ENCODE measurements at regions not wholly inside any gene's neighbourhood (a gene's known extent, or its start where the extent isn't known, plus 50 kb on each side); places are given as distances from the start of the nearest gene placed in this dataset.

DNA sequence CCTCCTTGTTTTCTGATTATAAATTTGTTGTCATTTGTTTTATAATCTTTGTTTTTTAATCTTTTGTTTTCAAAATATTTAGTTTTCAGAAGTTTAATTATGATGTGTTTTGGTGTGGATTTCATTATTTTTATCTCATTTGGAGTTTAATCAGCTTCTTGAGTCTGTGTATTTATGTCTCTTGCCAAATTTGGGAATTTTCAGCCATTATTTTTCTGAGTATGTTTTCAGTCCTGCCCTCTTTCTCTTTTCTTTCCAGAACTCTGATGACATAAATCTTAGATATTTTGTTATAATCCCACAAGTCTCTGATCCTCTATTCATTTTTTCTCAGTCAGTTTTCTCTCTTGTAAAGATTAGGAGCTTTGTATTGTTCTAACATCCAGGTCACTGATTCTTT, 89.8 kb downstream of the RHOU start:
- Mint-ChIP-seq H3K27me3 (no peaks in the 10 kb centered on the region), H3K9me3 (no peaks in the 10 kb centered on the region), H3K36me3 (no peaks in the 10 kb centered on the region), H3K4me1 (ENCODE audit: unreplicated experiment) (peaks cover 16% of the 10 kb centered on the region), H3K4me3 (no peak overlapping the region), H3K27ac (no peak overlapping the region)
- TF ChIP-seq, protein P1, sequence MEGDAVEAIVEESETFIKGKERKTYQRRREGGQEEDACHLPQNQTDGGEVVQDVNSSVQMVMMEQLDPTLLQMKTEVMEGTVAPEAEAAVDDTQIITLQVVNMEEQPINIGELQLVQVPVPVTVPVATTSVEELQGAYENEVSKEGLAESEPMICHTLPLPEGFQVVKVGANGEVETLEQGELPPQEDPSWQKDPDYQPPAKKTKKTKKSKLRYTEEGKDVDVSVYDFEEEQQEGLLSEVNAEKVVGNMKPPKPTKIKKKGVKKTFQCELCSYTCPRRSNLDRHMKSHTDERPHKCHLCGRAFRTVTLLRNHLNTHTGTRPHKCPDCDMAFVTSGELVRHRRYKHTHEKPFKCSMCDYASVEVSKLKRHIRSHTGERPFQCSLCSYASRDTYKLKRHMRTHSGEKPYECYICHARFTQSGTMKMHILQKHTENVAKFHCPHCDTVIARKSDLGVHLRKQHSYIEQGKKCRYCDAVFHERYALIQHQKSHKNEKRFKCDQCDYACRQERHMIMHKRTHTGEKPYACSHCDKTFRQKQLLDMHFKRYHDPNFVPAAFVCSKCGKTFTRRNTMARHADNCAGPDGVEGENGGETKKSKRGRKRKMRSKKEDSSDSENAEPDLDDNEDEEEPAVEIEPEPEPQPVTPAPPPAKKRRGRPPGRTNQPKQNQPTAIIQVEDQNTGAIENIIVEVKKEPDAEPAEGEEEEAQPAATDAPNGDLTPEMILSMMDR (conservative IDR thresholded peaks at IDR 0.05): no peak
- DNase-seq (ENCODE audit: extremely low spot score, unreplicated experiment): no peak

DNA sequence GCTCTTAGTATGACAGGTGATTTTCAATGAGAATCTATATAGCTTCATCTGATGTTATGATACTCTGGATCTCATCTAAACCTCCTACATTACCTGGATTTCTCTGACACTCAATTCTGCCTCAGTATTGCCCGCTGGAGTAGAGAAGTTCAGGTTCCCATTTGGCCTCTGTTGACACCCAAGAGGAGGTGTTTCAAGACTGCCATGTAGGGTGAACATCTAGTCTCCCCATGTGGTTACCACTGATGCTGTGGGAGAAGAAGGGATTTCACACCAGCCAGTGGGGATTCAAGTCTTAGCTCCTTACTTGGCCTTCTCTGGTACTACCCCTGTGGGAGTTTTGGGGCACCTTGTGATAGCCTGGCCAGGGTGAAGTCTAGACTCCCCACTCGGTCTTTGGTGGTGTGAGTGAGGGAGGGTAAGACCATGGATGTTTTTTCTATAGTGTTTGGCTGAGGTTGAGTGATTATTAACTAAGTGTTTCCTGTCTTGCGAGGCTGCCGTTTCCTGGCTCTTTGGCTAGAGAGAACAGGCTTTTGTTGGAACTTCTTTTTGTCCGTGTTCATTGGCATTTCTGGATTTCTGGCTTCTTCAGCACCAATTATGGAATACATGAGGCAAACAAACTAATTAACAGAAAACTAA, 90.7 kb downstream of the RHOU start:
- peaks cover 22% of the 10 kb centered on the region for H3K4me1 Mint-ChIP-seq (ENCODE audit: unreplicated experiment)
- no peaks in the 10 kb centered on the region for H3K27me3 Mint-ChIP-seq
- H3K9me3 Mint-ChIP-seq: no peaks in the 10 kb centered on the region
- no peak overlapping the region for H3K27ac Mint-ChIP-seq
- no peak overlapping the region for H3K4me3 Mint-ChIP-seq
- no peak for DNase-seq (ENCODE audit: extremely low spot score, unreplicated experiment)
- H3K36me3 Mint-ChIP-seq: no peaks in the 10 kb centered on the region
- TF ChIP-seq, protein P1 (conservative IDR thresholded peaks at IDR 0.05): no peak

DNA sequence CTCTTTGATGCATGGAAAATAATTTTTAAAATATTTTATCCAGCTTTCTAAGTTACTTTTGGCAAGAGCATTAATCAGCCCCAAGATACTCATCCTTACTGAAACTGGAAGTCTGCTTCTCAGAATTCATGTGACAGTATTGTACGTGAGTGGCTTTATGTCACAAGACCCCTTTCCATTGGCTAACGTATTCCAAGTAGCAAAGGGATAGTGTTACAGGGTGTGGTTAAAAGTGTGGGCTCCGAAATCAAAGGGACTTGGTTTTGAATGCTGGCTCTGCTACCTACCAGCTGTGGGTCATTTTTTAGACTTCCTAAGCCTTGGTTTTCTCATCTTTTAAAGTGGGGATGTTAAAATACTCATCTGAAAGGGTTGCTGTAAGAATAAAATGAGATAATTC, 91.7 kb downstream of the RHOU start:
- TF ChIP-seq, protein P1 (conservative IDR thresholded peaks at IDR 0.05): no peak
- DNase-seq (ENCODE audit: extremely low spot score, unreplicated experiment): no peak
- Mint-ChIP-seq H3K27me3 (no peaks in the 10 kb centered on the region), H3K4me1 (ENCODE audit: unreplicated experiment) (peaks cover 27% of the 10 kb centered on the region), H3K36me3 (no peaks in the 10 kb centered on the region), H3K9me3 (no peaks in the 10 kb centered on the region), H3K27ac (no peak overlapping the region), H3K4me3 (no peak overlapping the region)

DNA sequence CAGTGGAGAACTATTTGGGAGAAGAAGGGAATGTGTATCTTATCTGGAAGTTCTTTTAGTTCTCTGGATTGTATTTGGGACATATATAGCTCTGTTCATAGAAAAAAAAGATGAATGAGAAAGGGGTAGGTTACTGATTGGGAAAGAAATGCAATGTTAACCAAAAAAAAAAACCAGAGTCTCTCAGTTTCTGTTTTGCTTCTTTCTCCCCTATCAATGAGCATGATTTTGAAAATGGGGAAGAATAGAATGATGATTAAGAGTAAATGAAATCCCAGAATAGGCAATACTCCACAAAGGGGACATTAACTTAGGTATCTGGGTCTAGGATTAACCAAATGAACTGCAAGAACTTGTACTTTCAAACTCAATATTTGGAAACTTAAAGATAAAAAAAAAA, 92.9 kb downstream of the RHOU start:
- Mint-ChIP-seq H3K27ac (no peak overlapping the region), H3K9me3 (no peaks in the 10 kb centered on the region), H3K36me3 (no peaks in the 10 kb centered on the region), H3K4me1 (ENCODE audit: unreplicated experiment) (peaks cover 30% of the 10 kb centered on the region), H3K27me3 (no peaks in the 10 kb centered on the region), H3K4me3 (no peak overlapping the region)
- no peak for DNase-seq (ENCODE audit: extremely low spot score, unreplicated experiment)
- TF ChIP-seq, protein P1 (conservative IDR thresholded peaks at IDR 0.05): no peak

DNA sequence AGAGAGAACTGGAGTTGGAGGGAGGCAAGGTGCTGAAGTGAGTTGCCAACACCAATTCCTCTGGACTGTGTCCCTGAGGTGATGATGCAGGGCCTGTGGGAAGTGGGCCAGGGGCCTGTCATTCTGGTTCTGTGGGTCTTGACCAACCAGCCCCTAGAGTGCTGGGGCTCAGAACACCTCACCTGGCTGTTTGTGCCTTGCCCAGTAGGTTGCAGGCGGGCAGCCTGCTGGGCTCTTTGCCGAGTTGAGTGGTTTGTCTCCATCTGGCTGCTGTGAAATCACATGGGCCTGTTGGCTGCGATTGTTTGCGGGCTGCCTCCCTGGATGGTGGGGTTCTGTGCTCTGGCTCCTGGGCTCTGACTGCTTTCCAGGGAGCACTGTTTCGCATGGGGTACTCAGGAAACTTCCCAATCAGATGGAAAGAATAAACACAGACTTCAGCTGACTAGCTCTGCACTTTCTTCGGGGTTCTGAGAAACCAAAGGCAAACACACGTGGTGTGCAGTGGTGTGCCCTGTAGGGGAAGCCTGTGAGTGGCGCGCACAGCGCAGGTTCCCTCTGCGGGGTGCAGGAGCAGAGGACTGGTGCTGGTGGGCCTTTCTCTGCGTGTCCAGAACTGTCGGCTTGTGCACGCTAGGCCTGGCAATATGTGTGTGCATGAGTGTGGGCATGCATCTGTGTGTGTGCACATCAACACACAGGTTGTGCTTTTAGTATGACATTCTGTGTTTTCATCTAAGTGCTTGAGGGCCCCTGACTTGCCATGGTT, 95.1 kb downstream of the RHOU start:
- no peak overlapping the region for H3K27ac Mint-ChIP-seq
- no peak overlapping the region for H3K4me3 Mint-ChIP-seq
- no peaks in the 10 kb centered on the region for H3K27me3 Mint-ChIP-seq
- H3K4me1 Mint-ChIP-seq (ENCODE audit: unreplicated experiment): peaks cover 43% of the 10 kb centered on the region
- no peaks in the 10 kb centered on the region for H3K36me3 Mint-ChIP-seq
- TF ChIP-seq, protein P1 (conservative IDR thresholded peaks at IDR 0.05): no peak
- H3K9me3 Mint-ChIP-seq: no peaks in the 10 kb centered on the region
- no peak for DNase-seq (ENCODE audit: extremely low spot score, unreplicated experiment)

Measured in type B pancreatic cell (in vitro differentiated cells).